NB4 (cell line): ENCODE measurements at regions not wholly inside any gene's neighbourhood (a gene's known extent, or its start where the extent isn't known, plus 50 kb on each side); places are given as distances from the start of the nearest gene placed in this dataset.

Experiments
- CTCF ChIP-seq: IDR thresholded peaks from one replicate; pipeline ENCODE4 v1.5.1; 2012; ENCODE audit warnings: low read depth, low read length
- MYC ChIP-seq: IDR thresholded peaks from 2 replicates; pipeline ENCODE4 v1.6.1; 2011; ENCODE audit warnings: low read depth, low read length
- POLR2A ChIP-seq: IDR thresholded peaks from 2 replicates; pipeline ENCODE4 v1.6.1; 2011; ENCODE audit warnings: mild to moderate bottlenecking; ENCODE audit not compliant: insufficient read length; ENCODE audit errors: extremely low read depth

GRCh38 chr11:45063669-45064068 is 82.8 kb upstream of the PRDM11 start:
- no peak for TF ChIP-seq CTCF
- TF ChIP-seq POLR2A: no peak
- TF ChIP-seq MYC: no peak
